ENCODE measurements at regions not wholly inside any gene's neighbourhood (a gene's known extent, or its start where the extent isn't known, plus 50 kb on each side); places are given as distances from the start of the nearest gene placed in this dataset.

DNA sequence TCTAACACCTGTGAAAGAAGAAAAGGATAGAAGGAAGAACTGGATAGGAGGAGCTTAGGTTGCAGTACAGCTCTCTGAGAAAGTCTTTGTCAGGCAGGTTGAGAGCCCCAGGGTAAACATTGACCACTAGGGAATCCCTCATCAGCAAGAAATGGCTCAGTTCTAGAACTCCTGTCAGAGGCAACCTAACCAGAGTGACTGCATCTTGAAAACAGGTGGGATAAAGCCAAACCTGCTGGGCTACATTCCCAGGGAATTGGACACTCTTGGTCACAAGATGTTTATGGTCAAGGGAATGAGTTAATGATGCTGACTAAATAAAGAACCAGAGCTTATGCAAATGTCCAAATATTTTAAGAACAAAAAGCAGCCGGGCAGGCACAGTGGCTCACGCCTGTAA is 108.3 kb upstream of the MED14 start:
- Histone ChIP-seq H3F3A (ENCODE audit: insufficient read depth, low read length) (no peaks in the 10 kb centered on the region), H3K4me2 (ENCODE audit: low read length) (no peak overlapping the region), H2AFZ (ENCODE audit: low read length) (no peak overlapping the region), H3K9me3 (ENCODE audit: low read length) (no peaks in the 10 kb centered on the region), H3K4me3 (ENCODE audit: low read depth, low read length, poor library complexity, severe bottlenecking) (no peak overlapping the region), H3K36me3 (ENCODE audit: insufficient read depth, low read length) (no peaks in the 10 kb centered on the region; the same call in 1 of the 2 replicates), H3K9me2 (ENCODE audit: low read depth, low read length) (no peaks in the 10 kb centered on the region), H3K4me1 (ENCODE audit: insufficient read depth, low read length, severe bottlenecking) (no peaks in the 10 kb centered on the region), H4K20me1 (ENCODE audit: insufficient read depth, low read length) (no peaks in the 10 kb centered on the region), H3K79me2 (ENCODE audit: insufficient read depth, low read length) (no peaks in the 10 kb centered on the region), H3K27me3 (ENCODE audit: insufficient read depth, low read length) (no peaks in the 10 kb centered on the region), H3K27ac (ENCODE audit: low read depth, low read length, poor library complexity, severe bottlenecking) (no peak overlapping the region), H3K9ac (ENCODE audit: low read length) (no peak overlapping the region)
- TF ChIP-seq, protein P1, sequence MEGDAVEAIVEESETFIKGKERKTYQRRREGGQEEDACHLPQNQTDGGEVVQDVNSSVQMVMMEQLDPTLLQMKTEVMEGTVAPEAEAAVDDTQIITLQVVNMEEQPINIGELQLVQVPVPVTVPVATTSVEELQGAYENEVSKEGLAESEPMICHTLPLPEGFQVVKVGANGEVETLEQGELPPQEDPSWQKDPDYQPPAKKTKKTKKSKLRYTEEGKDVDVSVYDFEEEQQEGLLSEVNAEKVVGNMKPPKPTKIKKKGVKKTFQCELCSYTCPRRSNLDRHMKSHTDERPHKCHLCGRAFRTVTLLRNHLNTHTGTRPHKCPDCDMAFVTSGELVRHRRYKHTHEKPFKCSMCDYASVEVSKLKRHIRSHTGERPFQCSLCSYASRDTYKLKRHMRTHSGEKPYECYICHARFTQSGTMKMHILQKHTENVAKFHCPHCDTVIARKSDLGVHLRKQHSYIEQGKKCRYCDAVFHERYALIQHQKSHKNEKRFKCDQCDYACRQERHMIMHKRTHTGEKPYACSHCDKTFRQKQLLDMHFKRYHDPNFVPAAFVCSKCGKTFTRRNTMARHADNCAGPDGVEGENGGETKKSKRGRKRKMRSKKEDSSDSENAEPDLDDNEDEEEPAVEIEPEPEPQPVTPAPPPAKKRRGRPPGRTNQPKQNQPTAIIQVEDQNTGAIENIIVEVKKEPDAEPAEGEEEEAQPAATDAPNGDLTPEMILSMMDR (IDR thresholded peaks at IDR 0.05; ENCODE audit: low read length): no peak
- TF ChIP-seq EZH2 (IDR thresholded peaks at IDR 0.05; ENCODE audit: borderline replicate concordance, low read length): no peak

DNA sequence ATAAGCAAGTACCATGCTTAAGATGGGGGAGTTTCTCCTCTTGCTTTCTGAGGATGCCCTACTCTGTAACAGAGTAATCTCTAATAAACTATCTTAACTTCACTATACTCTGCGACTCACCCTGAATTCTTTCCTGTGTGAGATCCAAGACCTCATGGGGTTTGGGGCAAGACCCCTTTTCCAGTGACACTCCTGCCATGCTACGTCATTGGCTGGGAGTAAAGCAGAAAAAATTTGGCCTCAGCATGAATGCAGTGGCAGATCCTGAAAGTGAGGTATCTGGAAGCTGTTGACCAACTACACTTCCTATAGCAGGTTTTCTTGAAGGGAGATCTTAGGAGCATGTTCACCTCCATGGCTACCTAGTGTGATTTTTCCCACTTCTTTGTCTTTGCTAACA is 109.1 kb upstream of the MED14 start:
- Histone ChIP-seq H3K4me2 (ENCODE audit: low read length) (no peak overlapping the region), H2AFZ (ENCODE audit: low read length) (no peak overlapping the region), H3K4me3 (ENCODE audit: low read depth, low read length, poor library complexity, severe bottlenecking) (no peak overlapping the region), H3K27me3 (ENCODE audit: insufficient read depth, low read length) (no peaks in the 10 kb centered on the region), H4K20me1 (ENCODE audit: insufficient read depth, low read length) (no peaks in the 10 kb centered on the region), H3K9ac (ENCODE audit: low read length) (no peak overlapping the region), H3K36me3 (ENCODE audit: insufficient read depth, low read length) (no peaks in the 10 kb centered on the region; the same call in 1 of the 2 replicates), H3K9me3 (ENCODE audit: low read length) (no peaks in the 10 kb centered on the region), H3K9me2 (ENCODE audit: low read depth, low read length) (no peaks in the 10 kb centered on the region), H3F3A (ENCODE audit: insufficient read depth, low read length) (no peaks in the 10 kb centered on the region), H3K27ac (ENCODE audit: low read depth, low read length, poor library complexity, severe bottlenecking) (no peak overlapping the region), H3K79me2 (ENCODE audit: insufficient read depth, low read length) (no peaks in the 10 kb centered on the region), H3K4me1 (ENCODE audit: insufficient read depth, low read length, severe bottlenecking) (no peaks in the 10 kb centered on the region)
- no peak for TF ChIP-seq EZH2 (IDR thresholded peaks at IDR 0.05; ENCODE audit: borderline replicate concordance, low read length)

DNA sequence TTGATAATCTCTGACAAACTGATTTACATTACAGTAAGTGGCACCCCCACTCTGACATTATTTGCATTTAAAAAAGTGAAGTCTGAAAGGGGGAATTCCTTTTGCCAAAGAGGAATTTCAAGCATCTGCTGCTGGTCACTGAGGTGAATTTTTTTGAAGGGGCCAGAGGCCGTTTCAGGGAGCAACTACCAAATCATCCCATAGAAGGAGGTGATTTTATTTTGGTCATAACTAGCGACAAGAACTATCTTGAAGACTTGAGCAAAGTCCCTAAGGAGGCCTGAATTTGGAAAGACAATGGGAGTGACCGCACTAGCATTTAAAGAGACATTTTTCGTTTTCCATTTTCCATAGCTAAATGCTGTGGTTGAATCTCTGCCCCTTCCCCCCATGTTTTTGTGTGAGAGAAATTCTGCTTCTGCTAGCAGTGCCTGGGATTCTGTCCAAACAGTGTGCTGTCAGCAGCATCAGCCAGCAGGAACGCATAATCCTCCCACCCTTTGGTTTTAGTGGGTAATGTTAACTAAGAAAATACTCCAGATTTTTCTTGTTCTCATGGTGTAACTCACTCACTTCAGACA is 110.1 kb upstream of the MED14 start:
- H3K4me3 ChIP-seq (ENCODE audit: low read depth, low read length, poor library complexity, severe bottlenecking): no peak overlapping the region
- no peaks in the 10 kb centered on the region for H3K4me1 ChIP-seq (ENCODE audit: insufficient read depth, low read length, severe bottlenecking)
- no peak overlapping the region for H3K27ac ChIP-seq (ENCODE audit: low read depth, low read length, poor library complexity, severe bottlenecking)
- H3F3A ChIP-seq (ENCODE audit: insufficient read depth, low read length): no peaks in the 10 kb centered on the region
- H3K79me2 ChIP-seq (ENCODE audit: insufficient read depth, low read length): no peaks in the 10 kb centered on the region
- no peaks in the 10 kb centered on the region; the same call in 1 of the 2 replicates for H3K36me3 ChIP-seq (ENCODE audit: insufficient read depth, low read length)
- H3K9me3 ChIP-seq (ENCODE audit: low read length): no peaks in the 10 kb centered on the region
- TF ChIP-seq, protein P1 (IDR thresholded peaks at IDR 0.05; ENCODE audit: low read length): no peak
- no peak for TF ChIP-seq EZH2 (IDR thresholded peaks at IDR 0.05; ENCODE audit: borderline replicate concordance, low read length)
- H3K9me2 ChIP-seq (ENCODE audit: low read depth, low read length): no peaks in the 10 kb centered on the region
- H4K20me1 ChIP-seq (ENCODE audit: insufficient read depth, low read length): no peaks in the 10 kb centered on the region
- H3K27me3 ChIP-seq (ENCODE audit: insufficient read depth, low read length): no peaks in the 10 kb centered on the region
- no peak overlapping the region for H2AFZ ChIP-seq (ENCODE audit: low read length)
- H3K4me2 ChIP-seq (ENCODE audit: low read length): no peak overlapping the region
- no peak overlapping the region for H3K9ac ChIP-seq (ENCODE audit: low read length)
